CD4-positive, alpha-beta T cell treated with Interleukin-4 for 1 hour (primary cell): ENCODE measurements at regions not wholly inside any gene's neighbourhood (a gene's known extent, or its start where the extent isn't known, plus 50 kb on each side); places are given as distances from the start of the nearest gene placed in this dataset.

Source experiments
- DNase-seq, 2 donors: peaks; one replicate each; pipeline ENCODE4 v3.0.0-alpha.2; 2020 to 2022

GRCh38 chr12:58202933-58203718 is 261.8 kb downstream of the ATP23 start:
- no peak for DNase-seq

GRCh38 chr12:58204071-58204470 is 262.7 kb downstream of the ATP23 start:
- no peak for DNase-seq

GRCh38 chr12:58206876-58207275 is 265.5 kb downstream of the ATP23 start:
- no peak for DNase-seq

GRCh38 chr12:58211211-58211610 is 269.8 kb downstream of the ATP23 start:
- no peak for DNase-seq

GRCh38 chr12:58217130-58217529 is 275.8 kb downstream of the ATP23 start:
- no peak for DNase-seq

GRCh38 chr12:58224536-58225105 is 283.3 kb downstream of the ATP23 start:
- DNase-seq = no peak

GRCh38 chr12:58225203-58225877 is 284.0 kb downstream of the ATP23 start:
- DNase-seq = no peak

- DNase-seq = no peak
Measured at GRCh38 chr12:58233886-58234285, 292.5 kb downstream of the ATP23 start.

- no peak for DNase-seq
Measured at GRCh38 chr12:58238411-58238810, 297.0 kb downstream of the ATP23 start.

- no peak for DNase-seq
Measured at GRCh38 chr12:58241099-58241498, 299.7 kb downstream of the ATP23 start.

- no peak for DNase-seq
Measured at GRCh38 chr12:58242796-58243630, 301.6 kb downstream of the ATP23 start.

- no peak for DNase-seq
Measured at GRCh38 chr12:58247633-58248032, 306.3 kb downstream of the ATP23 start.

- DNase-seq = no peak
Measured at GRCh38 chr12:58248599-58248998, 307.2 kb downstream of the ATP23 start.

GRCh38 chr12:58249610-58250009 is 308.2 kb downstream of the ATP23 start:
- DNase-seq = no peak

GRCh38 chr12:58250077-58250476 is 308.7 kb downstream of the ATP23 start:
- no peak for DNase-seq

GRCh38 chr12:58252914-58253313 is 311.5 kb downstream of the ATP23 start:
- no peak for DNase-seq

GRCh38 chr12:58253663-58254062 is 312.3 kb downstream of the ATP23 start:
- DNase-seq = no peak

GRCh38 chr12:58254463-58255100 is 313.2 kb downstream of the ATP23 start:
- DNase-seq = no peak

- DNase-seq = no peak
Measured at GRCh38 chr12:58262796-58263195, 321.4 kb downstream of the ATP23 start.

GRCh38 chr12:58263816-58264215 is 322.4 kb downstream of the ATP23 start:
- DNase-seq = no peak

GRCh38 chr12:58268069-58268468 is 326.7 kb downstream of the ATP23 start:
- DNase-seq = no peak

- DNase-seq = no peak
Measured at GRCh38 chr12:58269476-58269875, 328.1 kb downstream of the ATP23 start.
